Astrocyte (in vitro differentiated cells and primary cell): ENCODE measurements at regions not wholly inside any gene's neighbourhood (a gene's known extent, or its start where the extent isn't known, plus 50 kb on each side); places are given as distances from the start of the nearest gene placed in this dataset.

Source experiments
- CTCF ChIP-seq: IDR thresholded peaks from 2 replicates; pipeline ENCODE4 v1.5.1; 2011; ENCODE audit warnings: low read depth, mild to moderate bottlenecking, inconsistent platforms, low read length, moderate library complexity; ENCODE audit not compliant: insufficient read depth
- EZH2 ChIP-seq: IDR thresholded peaks from 2 replicates; pipeline ENCODE4 v1.6.1; 2012; ENCODE audit warnings: mild to moderate bottlenecking, low read length, inconsistent platforms; ENCODE audit not compliant: insufficient read depth

- no peak for TF ChIP-seq CTCF
- TF ChIP-seq EZH2: no peak
Measured at GRCh38 chr5:162654661-162655405, 587.3 kb downstream of the GABRG2 start.
